Upper lobe of right lung (tissue), 1 donor: ENCODE measurements at regions not wholly inside any gene's neighbourhood (a gene's known extent, or its start where the extent isn't known, plus 50 kb on each side); places are given as distances from the start of the nearest gene placed in this dataset.
"Not testable (repeated sequence)": the region's sequence is repeated elsewhere in the genome, so short reads cannot be mapped to it uniquely, and the experiment has no call there.

Source experiments
- ATAC-seq: fragments of 200-7000 bp; cut with Tn5 transposase; one replicate; pipeline ENCODE4 v1.9.1; 2020; ENCODE audit warnings: mild to moderate bottlenecking, moderate library complexity
- DNase-seq: peaks from one replicate; pipeline ENCODE4 v3.0.0-alpha.2; 2020
- H3K27ac ChIP-seq: fragments of 200-600 bp; one replicate; pipeline ENCODE4 v1.8.0; 2022
- H3K27me3 ChIP-seq: fragments of 200-600 bp; one replicate; pipeline ENCODE4 v1.8.0; 2022; ENCODE audit warnings: mild to moderate bottlenecking
- H3K36me3 ChIP-seq: fragments of 200-600 bp; one replicate; pipeline ENCODE4 v1.8.0; 2022
- H3K4me1 ChIP-seq: fragments of 200-600 bp; one replicate; pipeline ENCODE4 v1.8.0; 2022
- H3K4me3 ChIP-seq: fragments of 200-600 bp; one replicate; pipeline ENCODE4 v1.8.0; 2022; ENCODE audit warnings: mild to moderate bottlenecking
- H3K9me3 ChIP-seq: fragments of 200-600 bp; one replicate; pipeline ENCODE4 v1.8.0; 2022
- intact Hi-C: fragments of 100-400 bp; cut with DNase I; formaldehyde crosslinking; loops from one replicate; pipeline ENCODE4 v1.11.0; 2022
- TF ChIP-seq, protein P1 (sequence below): fragments of 200-600 bp; IDR thresholded peaks from one replicate; pipeline ENCODE4 v1.8.0; 2022; ENCODE audit warnings: antibody characterized with exemption
- donor health status: DM: no; HTN: yes; CAD: no; lungs with severe emphysema.

DNA sequence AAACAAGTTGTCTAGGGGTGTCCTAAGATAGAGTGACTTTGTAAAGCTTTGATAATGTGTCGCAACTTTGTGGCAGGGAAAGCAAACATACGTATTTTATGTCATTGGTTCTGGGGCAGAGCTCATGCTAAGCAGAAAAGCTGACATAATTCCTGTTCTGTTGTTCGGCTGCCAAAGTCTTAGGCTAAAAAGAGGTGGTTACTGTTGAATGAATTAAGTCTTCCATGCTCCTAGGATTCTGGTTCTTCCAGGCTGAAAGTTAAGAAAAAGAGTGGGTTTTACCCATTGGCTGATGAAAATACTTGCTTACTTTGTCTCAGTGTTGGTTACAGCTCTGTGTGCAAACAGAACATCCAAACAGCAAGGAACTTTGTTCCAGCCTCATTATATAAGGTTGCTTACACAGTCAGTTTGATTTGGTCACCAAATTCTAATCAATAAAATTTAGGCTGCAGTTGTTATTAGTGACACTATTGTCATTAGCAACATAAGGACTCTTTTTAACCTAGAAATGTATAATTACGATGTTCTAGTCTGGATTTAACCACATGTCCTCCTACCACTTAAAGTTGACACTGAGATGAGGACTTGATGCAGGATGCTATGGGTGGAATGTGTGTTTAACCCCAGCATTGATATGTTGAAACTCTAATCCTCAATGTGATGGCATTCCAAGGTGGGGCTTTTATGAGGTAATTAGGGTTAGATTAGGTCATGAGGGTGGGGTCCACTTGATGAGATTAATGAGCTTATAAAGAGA, 114.0 kb upstream of the GOT2 start:
- no peak for DNase-seq
- Histone ChIP-seq H3K27me3 (peaks cover 6% of the 10 kb centered on the region), H3K9me3 (no peaks in the 10 kb centered on the region), H3K4me1 (no peaks in the 10 kb centered on the region), H3K27ac (no peak overlapping the region), H3K36me3 (no peaks in the 10 kb centered on the region), H3K4me3 (no peak overlapping the region)
- TF ChIP-seq, protein P1, sequence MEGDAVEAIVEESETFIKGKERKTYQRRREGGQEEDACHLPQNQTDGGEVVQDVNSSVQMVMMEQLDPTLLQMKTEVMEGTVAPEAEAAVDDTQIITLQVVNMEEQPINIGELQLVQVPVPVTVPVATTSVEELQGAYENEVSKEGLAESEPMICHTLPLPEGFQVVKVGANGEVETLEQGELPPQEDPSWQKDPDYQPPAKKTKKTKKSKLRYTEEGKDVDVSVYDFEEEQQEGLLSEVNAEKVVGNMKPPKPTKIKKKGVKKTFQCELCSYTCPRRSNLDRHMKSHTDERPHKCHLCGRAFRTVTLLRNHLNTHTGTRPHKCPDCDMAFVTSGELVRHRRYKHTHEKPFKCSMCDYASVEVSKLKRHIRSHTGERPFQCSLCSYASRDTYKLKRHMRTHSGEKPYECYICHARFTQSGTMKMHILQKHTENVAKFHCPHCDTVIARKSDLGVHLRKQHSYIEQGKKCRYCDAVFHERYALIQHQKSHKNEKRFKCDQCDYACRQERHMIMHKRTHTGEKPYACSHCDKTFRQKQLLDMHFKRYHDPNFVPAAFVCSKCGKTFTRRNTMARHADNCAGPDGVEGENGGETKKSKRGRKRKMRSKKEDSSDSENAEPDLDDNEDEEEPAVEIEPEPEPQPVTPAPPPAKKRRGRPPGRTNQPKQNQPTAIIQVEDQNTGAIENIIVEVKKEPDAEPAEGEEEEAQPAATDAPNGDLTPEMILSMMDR, result no peak
- ATAC-seq, result no peak
- intact Hi-C loops, result no loop called here

DNA sequence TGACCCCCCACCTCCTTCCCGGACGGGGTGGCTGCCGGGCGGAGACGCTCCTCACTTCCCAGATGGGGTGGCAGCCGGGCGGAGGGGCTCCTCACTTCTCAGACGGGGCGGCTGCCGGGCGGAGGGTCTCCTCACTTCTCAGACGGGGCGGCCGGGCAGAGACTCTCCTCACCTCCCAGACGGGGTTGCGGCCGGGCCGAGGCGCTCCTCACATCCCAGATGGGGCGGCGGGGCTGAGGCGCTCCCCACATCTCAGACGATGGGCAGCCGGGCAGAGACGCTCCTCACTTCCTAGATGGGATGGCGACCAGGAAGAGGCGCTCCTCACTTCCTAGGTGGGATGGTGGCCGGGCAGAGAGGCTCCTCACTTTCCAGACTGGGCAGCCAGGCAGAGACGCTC, 112.1 kb upstream of the GOT2 start:
- ATAC-seq, intact Hi-C loops, H3K27ac ChIP-seq, H3K4me3 ChIP-seq, H3K4me1 ChIP-seq, H3K9me3 ChIP-seq, DNase-seq, H3K36me3 ChIP-seq, H3K27me3 ChIP-seq: not testable (repeated sequence)

DNA sequence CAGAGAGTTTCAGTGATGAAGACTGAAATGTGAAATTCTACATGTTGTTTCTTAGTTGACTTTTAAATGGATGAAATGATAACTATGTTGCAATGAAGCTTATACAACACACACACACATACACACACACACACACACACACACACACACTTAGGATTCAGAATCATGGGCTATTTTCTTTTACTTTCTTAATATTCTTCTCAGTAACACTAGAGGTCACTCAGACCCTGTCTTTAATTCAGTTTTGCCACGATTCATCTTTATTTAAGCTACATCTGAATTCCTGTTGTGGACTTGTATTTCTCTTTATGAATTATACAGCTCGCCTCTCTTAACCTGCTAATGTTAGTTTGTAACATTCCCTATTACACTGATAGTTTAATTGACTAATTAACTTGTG, 109.6 kb upstream of the GOT2 start:
- Histone ChIP-seq H3K36me3 (no peaks in the 10 kb centered on the region), H3K27me3 (no peaks in the 10 kb centered on the region), H3K4me1 (no peaks in the 10 kb centered on the region), H3K9me3 (no peaks in the 10 kb centered on the region), H3K27ac (no peak overlapping the region), H3K4me3 (no peak overlapping the region)
- TF ChIP-seq, protein P1, result peak; percentile 21
- no peak for DNase-seq
- intact Hi-C loops, result no loop called here
- no peak for ATAC-seq

DNA sequence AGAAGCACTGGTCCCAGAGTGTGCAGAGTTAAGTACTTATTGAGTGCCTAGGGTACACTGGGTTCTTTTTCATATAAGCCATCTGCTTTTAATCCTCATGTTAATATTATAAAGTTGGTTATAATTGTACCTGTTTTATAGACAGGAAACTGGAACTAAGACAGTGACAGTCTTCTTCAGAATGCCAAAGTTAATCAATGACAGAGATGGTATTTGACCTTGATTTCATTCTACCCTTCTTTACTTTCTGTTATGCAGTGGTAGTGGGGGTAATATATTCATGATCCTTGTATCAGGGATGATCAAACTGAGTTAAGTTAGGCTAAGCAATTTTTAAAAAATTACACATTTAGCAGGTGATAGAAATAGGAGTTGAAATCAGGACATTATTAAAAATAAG, 108.6 kb upstream of the GOT2 start:
- intact Hi-C loops, result no loop called here
- TF ChIP-seq, protein P1, result no peak
- DNase-seq (no peak), ATAC-seq (no peak)
- Histone ChIP-seq H3K4me1 (no peaks in the 10 kb centered on the region), H3K4me3 (no peak overlapping the region), H3K27me3 (no peaks in the 10 kb centered on the region), H3K9me3 (no peaks in the 10 kb centered on the region), H3K27ac (no peak overlapping the region), H3K36me3 (no peaks in the 10 kb centered on the region)

DNA sequence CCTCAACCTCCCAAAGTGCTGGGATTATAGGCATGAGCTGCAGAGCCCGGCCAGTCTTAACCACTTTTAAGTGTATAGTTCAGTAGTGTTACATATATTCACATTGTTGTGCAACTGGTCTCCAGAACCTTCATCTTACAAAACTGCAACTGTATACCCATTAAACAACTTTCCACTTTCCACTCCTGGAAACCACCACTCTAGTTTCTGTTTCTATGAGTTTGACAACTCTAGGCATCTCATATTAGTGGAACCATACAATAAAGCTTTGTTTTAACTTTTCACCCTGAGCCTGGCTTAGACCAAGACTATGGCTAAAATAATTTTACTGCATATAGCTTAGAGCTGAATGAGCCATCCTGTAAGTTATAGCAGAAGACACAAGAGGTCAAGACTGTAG, 108.0 kb upstream of the GOT2 start:
- no peak for ATAC-seq
- H3K36me3 ChIP-seq, result no peaks in the 10 kb centered on the region
- intact Hi-C loops, result no loop called here
- DNase-seq, result no peak
- H3K4me3 ChIP-seq, result no peak overlapping the region
- H3K27ac ChIP-seq, result no peak overlapping the region
- no peaks in the 10 kb centered on the region for H3K9me3 ChIP-seq
- no peaks in the 10 kb centered on the region for H3K4me1 ChIP-seq
- TF ChIP-seq, protein P1, result no peak
- no peaks in the 10 kb centered on the region for H3K27me3 ChIP-seq

DNA sequence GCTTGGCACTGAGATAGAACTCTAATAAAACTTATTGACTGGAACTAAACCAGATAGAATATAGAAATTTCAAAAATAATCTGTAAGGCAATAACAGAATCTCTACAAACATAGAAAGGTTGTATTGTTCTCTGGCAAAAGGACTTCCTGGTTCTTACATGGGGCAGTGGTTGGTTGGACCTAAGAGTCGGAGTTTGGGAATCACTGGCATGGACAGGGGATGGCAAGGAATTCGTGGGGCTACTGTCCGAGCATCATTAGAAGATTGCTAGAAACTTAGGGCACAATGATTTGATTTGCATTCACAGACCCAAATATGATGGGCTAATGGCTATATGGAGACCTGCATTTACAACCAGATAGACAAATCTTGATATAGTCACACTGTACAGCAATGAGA, 103.8 kb upstream of the GOT2 start:
- Histone ChIP-seq H3K4me3 (no peak overlapping the region), H3K27ac (no peak overlapping the region), H3K27me3 (no peaks in the 10 kb centered on the region), H3K36me3 (no peaks in the 10 kb centered on the region), H3K9me3 (no peaks in the 10 kb centered on the region), H3K4me1 (no peaks in the 10 kb centered on the region)
- intact Hi-C loops, result no loop called here
- ATAC-seq (no peak), DNase-seq (no peak)
- TF ChIP-seq, protein P1, result no peak
